ENCODE measurements at regions not wholly inside any gene's neighbourhood (a gene's known extent, or its start where the extent isn't known, plus 50 kb on each side); places are given as distances from the start of the nearest gene placed in this dataset.
A peak's percentile ranks its signal among the peaks of the same experiment; 100 is the strongest.

GRCh38 chrX:116272322-116272721, 101.8 kb downstream of the AGTR2 start:
- intact Hi-C loops (cut with micrococcal nuclease), result no loop called here
- H3K4ac ChIP-seq (ENCODE audit: low read depth, low read length), result no peak overlapping the region
- WGBS, 2 experiments (ENCODE audit: extremely low coverage in 2 of 2, insufficient read length in 1 of 2), result no CpG with 5 or more reads among the region's 3 CpGs
- H3K23ac ChIP-seq (ENCODE audit: low read depth, low read length), result no peak overlapping the region
- ChIA-PET POLR2A (ENCODE audit: unreplicated experiment) (no interaction called here), CTCF (interaction anchor here (0.5 kb wide), 1 partner anchor 12 kb away, joined by 6 read pairs; no protein-coding TSS in a partner anchor)
- H3K27ac ChIP-seq (ENCODE audit: insufficient read depth, low read length), result no peak overlapping the region
- H3K9ac ChIP-seq (ENCODE audit: low read depth, low read length), result no peak overlapping the region
- no peak overlapping the region for H3K4me2 ChIP-seq (ENCODE audit: low read depth, low read length)
- no peak for TF ChIP-seq CTCF (conservative IDR thresholded peaks at IDR 0.05; ENCODE audit: low read depth, low read length)
- TF ChIP-seq USF2 (IDR thresholded peaks at IDR 0.05; ENCODE audit: low read depth, low read length), result no peak
- TF ChIP-seq BHLHE40 (IDR thresholded peaks at IDR 0.05; ENCODE audit: low read depth, low read length), result no peak
- no peak for TF ChIP-seq CHD1 (IDR thresholded peaks at IDR 0.05; ENCODE audit: low read depth, low read length)
- no peak for TF ChIP-seq CEBPB (IDR thresholded peaks at IDR 0.05; ENCODE audit: low read depth, low read length)
- TF ChIP-seq RCOR1 (IDR thresholded peaks at IDR 0.05; ENCODE audit: insufficient replicate concordance, low read length), result no peak
- H2BK20ac ChIP-seq (ENCODE audit: low read depth, low read length), result no peak overlapping the region
- H3K4me1 ChIP-seq (ENCODE audit: control insufficient read depth, insufficient read depth, low read length), result no peaks in the 10 kb centered on the region
- no peaks in the 10 kb centered on the region for H3K27me3 ChIP-seq (ENCODE audit: control insufficient read depth, insufficient read depth, low read length)
- in situ Hi-C loops (cut with MboI; ENCODE audit: low sequenced_read_pairs), result no loop called here
- ATAC-seq (ENCODE audit: low read depth) (no peak), DNase-seq (peak; percentile 69)
- no peak overlapping the region for H4K91ac ChIP-seq (ENCODE audit: insufficient read depth, low read depth, low read length)
- H3K14ac ChIP-seq (replicated peaks; ENCODE audit: low read depth, low read length), result no peak overlapping the region
- no peak overlapping the region for H2AK5ac ChIP-seq (ENCODE audit: low read depth, low read length)
- H2AFZ ChIP-seq (replicated peaks; ENCODE audit: low read length, poor library complexity), result no peak overlapping the region
- no peak overlapping the region for H4K5ac ChIP-seq (ENCODE audit: low read depth, low read length)
- H3K56ac ChIP-seq (ENCODE audit: extremely low read depth, insufficient read depth, low read length), result no peak overlapping the region
- H3K36me3 ChIP-seq (ENCODE audit: control insufficient read depth, insufficient read depth, low read length), result no peaks in the 10 kb centered on the region
- no peak overlapping the region for H2AK9ac ChIP-seq (replicated peaks; ENCODE audit: low read depth, low read length, poor library complexity)
- dilution Hi-C loops (cut with HindIII; ENCODE audit: low sequenced_read_pairs, unreplicated experiment), result no loop called here
- H4K20me1 ChIP-seq (ENCODE audit: insufficient read depth, low read length), result no peaks in the 10 kb centered on the region
- H2BK120ac ChIP-seq (ENCODE audit: low read depth, low read length), result no peak overlapping the region
- no peak overlapping the region for H3K4me3 ChIP-seq (ENCODE audit: insufficient read depth, low read depth, low read length)
- no peaks in the 10 kb centered on the region for H3K9me3 ChIP-seq (ENCODE audit: control insufficient read depth, insufficient read depth, low read length)
- no peak overlapping the region for H4K8ac ChIP-seq (ENCODE audit: low read depth in 2 of 2, low read length in 2 of 2)
- H2BK15ac ChIP-seq (ENCODE audit: low read depth, low read length), result no peak overlapping the region
- H3K9me1 ChIP-seq (ENCODE audit: insufficient read depth, low read length), result no peaks in the 10 kb centered on the region
- no TSS peak for BruUV-seq (replicated peaks)
- no peak overlapping the region for H2BK5ac ChIP-seq (ENCODE audit: low read depth, low read length, poor library complexity, severe bottlenecking)
- no peak overlapping the region for H3K18ac ChIP-seq (ENCODE audit: low read depth, low read length)
- H3K79me1 ChIP-seq (ENCODE audit: low read depth in 1 of 2, low read length in 2 of 2), result no peaks in the 10 kb centered on the region

Measured in IMR-90 (cell line).